HG02840 (cell line): ENCODE measurements at regions not wholly inside any gene's neighbourhood (a gene's known extent, or its start where the extent isn't known, plus 50 kb on each side); places are given as distances from the start of the nearest gene placed in this dataset.

Source experiments
- ATAC-seq: cut with Tn5 transposase; IDR thresholded peaks from one replicate; pipeline ENCODE4 v1.9.1; 2021; ENCODE audit warnings: mild to moderate bottlenecking, moderate library complexity, moderate number of reproducible peaks; ENCODE audit not compliant: unreplicated experiment, low FRiP score

DNA sequence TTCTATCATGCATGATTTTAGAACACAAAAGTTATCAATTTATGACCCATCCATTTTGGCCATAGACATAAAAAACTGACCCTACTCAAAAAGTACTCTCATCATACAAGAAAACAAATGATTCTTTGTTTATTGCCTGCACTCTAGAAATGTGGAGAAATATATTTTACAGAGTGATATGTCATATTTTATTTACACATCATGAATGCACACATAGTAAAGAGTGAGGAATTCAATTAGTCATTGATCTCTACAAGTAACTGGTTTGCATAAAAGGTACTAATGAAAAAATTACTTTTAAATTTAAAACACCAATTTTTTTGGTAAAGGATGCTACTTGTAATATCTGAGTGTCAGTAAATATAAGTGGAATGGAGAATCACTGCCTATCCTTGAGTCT lies 242.5 kb upstream of the FAT4 start:
- no peak for ATAC-seq

DNA sequence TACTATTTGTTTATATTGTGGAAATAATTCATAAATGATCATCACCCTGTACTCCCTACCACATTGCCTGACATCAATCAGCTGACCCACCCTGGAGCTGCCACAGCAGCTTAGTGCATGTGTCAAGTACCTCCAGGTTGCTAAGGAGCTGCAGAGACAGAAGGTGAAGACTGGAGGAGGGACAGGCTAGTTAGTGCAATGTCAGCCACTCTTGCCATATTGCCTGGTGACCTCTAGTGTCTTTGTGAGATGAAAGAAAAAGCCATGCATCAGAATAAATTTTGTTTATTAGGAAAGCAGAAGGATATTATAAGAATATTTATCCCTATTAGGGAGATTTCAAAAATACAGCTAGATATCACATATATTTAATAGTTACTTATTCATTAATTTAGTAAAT lies 243.9 kb upstream of the FAT4 start:
- no peak for ATAC-seq

DNA sequence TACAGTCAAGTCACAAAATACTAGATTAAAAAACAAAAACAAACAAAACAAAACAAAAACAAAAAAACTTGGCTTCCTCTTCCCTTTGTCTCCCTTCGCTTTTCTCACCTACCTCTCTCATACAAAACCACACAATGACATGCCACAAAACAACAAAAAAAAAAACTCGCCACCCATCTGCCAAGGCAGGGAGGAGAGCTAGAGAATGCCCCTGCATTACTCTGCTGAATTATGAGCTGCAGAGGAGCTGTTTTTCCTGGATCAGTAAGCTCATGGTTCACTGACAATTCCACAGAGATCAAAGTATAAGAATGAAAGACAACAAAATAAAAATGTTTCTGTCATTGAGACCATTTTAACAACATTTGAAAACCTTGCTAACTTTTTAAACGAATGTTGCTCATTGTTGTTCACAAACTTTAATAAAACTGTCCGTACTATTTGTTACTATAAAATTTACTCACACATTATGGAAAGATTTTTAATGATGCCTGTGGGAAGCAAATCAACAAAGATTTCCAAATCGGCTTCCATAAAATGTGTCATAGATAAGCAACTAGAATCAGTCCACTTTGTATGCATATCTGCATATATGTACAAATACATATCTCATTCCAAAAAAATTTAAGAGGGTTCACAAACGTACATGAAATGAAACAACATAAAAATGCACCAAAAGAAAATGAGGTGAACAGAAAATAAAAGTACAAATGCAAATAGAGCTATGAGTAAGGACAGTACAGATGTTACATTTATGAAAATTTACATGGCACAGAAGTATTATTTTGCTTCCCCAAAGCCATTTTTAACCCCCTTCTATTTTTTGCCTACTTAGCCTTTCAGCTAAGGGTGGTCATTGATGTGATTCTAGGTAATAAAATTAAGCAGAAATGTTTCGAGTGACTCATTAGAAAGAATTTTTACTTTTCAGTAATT lies 252.4 kb upstream of the FAT4 start:
- ATAC-seq: no peak

DNA sequence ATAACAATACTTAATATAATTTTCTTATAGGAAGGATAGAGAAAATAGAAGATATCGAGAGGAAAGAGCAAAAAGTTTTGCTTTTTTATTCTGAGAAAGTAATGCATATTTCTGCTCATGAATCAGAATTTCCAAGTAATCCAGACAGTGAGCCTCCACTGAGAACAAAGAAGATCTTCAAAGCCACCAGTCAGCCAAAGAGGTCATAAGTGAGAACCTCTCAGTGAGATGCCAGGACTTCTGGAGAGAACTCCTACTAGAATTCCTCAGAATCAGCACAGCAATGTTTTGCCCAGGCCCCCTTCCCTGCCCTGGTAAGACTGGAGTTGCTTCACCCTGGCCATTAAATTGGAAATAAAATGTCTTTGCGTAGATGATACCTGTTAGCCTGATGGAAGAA lies 254.4 kb upstream of the FAT4 start:
- no peak for ATAC-seq

DNA sequence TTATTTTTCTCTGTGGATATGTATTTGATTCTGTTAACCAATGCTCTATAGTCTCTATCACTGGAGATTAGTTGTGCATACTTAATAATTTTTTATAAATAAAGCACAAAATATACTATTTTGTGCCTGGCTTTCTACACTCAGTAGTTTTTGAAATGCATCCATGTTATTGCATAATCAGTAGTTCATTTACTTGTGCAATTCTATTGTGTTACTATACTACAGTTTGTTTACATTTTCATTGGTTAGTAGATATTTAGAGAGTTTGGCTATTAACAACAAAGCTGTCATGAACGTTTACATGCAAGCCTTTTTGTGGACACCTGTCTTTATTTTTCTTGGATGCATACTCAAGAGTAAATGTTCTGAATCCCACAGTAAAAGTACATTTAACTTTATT lies 265.0 kb upstream of the FAT4 start:
- ATAC-seq: no peak

DNA sequence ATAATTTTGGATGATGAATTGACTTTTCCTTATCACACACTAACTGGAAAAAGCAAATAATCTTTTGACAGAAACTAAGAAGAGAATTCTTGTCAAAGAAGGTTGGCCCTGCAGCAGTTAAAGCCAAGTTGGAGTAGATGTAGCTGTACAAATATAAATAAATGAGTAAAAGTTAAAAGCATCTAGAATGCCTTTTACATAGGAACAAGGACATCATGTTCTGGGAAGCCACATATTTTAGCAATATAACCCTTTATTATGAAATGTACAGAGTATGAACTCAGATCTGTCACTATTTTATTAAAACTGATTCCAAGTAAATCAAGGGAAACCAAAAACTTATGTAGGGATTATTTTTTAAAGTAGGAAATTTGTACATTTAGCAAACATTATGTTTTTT lies 269.4 kb upstream of the FAT4 start:
- no peak for ATAC-seq

DNA sequence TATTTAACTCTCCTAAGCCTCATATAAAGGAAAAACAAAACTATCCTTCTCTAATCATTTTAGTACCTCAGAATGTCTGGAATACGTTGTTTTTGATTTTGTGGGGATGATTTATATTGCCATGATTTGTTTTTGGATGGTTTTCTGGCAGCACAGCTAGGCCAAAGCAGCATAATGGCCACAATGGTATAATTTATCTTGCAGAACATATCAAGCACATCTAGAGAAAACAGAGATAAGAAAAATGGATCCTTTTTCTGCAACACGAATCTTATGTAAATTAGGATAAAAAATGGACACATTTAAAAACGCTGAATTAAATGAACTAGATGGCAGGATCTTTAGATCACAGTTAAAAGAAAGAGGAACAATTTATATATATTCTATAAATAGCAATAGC lies 269.9 kb upstream of the FAT4 start:
- ATAC-seq: no peak

DNA sequence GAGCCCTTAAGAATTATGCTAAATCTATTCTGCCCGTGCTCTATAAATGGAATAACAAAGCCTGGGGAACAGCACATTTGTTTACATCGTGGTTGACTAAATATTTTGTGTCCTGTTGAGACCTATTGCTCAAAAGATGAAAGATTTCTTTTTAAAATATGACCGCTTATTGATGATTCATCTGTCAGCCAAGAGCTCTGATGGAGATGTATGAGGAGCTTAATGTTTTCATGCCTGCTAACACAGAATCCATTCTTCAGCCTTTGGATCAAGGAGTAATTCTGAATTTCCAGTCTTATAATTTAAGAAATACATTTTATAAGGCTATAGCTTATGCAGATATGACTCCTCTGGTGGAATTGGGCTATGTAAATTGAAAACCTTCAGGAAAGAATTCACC lies 271.3 kb upstream of the FAT4 start:
- no peak for ATAC-seq

DNA sequence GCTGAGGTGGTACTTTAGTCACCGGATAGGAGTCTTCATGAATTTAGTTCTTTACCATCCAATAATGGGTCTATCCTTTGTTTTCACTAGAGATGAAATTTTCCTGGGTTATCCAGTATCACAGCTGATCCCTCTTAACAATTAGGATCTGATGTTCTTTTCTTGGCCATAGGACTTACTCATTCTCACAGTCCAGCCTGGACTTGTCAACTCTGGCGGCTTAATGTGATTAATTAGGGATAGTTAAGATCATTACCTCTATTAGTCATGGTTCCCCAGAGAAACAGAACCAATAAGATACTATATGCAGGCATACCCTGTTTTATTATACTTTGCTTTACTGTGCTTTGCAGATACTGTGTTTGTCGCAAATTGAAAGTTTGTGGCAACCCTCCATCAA lies 272.7 kb upstream of the FAT4 start:
- ATAC-seq: no peak

DNA sequence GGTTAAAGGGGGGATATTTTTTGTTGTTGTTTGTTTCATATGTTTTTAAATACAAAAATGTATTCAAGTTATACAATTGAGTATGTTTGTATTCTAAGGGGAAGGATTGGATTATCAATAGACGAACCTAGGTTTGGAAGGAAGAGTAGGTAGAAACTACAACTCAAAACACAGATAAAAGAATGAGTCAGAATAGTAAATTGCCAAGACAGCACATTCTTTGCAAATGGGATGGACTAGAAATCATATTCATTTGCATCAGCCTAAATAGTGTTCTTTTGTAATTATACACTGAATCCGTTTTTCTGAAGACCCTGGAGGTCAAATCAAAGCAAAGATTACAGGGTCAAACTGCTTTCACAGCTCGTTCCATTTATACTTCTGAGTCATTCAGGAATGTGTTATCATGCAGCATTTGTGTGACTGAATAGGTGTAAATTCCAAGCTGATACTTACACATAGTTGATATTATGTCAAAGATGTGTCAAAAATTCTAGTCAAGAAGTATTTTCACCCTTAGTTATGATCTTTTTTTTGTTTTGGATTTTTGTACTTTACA lies 273.3 kb upstream of the FAT4 start:
- ATAC-seq: no peak

DNA sequence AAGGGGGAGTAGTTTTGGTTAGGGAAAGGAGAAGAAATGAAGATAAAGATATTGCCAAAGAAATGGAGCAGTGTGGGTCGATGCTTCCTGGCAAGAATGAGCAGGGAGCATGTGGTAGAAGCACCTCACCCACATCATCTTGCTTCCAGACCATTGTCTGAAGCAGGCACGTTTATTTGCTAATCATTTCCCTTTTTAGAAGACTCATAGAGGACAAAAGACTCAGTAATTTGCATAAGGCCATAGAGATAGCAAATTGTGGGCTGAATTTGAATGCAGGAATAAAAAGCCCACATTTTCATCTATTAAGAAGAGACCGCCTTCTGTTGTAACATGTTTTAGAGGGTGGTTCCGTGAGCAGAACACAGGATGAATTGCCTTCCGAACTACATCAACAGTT lies 275.2 kb upstream of the FAT4 start:
- ATAC-seq: no peak

DNA sequence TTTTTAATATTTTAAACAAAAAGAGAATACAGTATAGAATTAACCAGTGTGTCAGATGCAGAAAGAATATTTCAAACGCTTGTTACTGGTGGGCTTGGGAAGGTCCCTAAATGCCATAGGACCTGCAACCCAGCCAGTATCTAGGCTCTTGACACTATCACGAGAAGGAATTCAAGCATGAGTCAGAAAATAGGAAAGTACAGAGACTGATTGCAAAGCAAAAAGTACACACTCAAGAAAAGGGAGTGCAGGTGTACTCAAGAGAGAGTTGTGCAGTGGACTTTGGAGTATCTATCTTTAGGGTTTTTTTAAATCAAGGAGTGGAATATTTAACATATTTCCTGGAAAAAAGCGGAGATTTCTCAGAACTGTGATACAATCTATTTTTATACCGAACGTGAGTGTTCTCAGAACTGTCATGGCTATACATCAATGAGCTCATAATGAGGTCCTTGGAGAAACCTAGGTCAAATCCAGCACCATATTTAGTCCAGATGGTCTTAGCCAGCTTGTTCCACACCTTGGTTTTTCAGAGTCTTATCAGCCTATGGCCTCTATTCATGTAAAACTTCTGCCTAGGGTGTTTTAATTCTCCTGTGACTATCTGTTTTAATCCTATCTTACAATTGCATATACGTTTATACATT lies 291.8 kb upstream of the FAT4 start:
- ATAC-seq: no peak

DNA sequence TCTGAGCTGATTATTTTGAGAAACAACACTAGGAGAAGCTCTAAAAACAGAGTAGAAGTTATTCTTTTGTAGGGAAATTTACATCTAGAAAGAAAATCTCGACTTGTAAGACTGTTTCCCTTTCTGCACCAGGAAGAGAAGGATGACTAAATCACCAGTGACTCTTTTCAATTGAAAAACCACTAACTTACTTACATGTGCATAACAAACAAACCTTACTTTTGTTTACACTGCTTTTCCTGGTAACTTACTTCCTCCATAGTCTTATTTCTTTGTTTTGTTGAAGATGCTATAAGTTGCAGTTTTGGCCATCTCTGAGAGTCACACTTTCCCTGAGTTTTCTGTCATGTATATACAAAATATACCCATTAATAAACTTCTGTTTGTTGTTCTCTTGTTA lies 293.6 kb upstream of the FAT4 start:
- ATAC-seq: no peak

DNA sequence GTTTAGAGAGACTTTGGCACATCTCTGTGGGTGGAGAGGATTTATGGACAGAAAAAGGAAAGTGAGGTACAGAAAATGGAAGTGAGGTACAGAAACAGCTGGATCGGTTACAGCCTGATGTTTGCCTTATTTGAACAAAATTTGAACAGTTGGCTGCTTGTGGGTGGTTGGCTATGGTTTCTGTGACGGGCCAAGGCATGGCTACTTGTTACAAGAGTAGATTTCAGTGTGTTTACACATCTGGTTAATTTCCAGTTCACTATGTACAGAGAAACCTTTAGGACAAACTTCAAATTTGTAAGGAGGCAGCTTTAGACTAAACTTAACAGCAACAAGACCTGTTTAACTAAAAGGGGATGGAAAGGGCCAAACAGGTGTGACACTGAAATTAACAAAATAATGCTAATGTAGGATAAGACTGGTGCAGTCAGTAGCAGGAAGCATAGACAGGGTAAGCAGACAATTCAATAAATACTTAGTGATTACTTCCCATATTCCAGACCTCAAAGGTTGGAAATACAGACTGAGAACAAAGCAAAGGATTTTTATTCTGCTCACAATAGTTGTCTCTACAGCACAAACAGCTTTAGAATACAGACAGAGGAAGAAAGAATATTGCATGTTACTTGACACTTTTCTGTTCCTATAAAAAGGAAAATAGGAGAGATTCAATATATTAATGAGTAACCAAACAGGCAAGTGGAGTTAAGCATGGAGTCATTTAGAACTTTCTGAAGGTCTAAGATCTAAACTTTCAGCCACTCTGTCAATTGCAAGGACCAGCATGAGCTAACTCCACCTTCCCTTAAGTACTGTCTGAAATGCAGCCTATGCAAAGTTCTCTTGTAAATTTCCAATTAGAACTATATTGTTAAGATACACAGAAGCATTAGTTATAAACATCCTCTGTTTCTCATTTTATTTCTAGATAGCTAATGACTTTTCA lies 294.4 kb upstream of the FAT4 start:
- no peak for ATAC-seq

DNA sequence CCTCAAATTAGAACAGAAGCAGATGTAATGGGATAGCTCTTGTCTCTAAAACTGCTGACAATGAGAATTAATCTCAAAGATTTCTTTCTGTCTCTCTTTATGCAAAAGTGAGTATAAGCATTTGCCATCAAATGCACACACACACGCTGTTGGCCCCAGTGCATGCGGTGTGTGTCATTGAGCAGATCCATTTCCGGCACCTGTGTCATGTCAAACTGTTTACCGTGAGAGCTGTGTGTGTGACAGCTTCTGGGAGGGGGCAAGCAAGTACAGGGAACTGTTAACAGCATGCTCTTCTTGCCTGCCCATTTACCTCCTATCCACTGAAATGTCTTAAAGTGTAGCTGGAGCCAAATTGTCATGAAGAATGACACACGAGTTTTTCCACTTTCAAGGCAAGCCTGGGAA lies 297.9 kb upstream of the FAT4 start:
- ATAC-seq: no peak

DNA sequence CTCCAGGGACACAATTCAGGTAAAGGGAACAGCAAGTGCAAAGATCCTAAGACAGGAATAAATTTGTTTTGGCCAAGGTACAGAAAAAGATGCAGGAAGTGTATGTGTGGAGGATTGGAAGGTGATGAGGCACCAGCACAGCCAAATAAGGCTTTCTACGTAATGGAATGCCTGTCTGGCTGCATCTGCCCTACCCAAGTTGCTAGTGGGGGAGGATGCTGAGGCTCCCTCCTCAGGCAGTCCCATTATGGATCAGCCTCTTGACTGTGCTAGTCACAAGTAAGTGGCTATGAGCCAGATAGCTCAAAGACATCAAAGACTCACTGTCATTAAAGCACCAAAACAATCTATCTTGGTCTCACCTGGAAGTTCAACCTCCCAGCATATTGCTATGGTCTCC lies 300.9 kb upstream of the FAT4 start:
- no peak for ATAC-seq

DNA sequence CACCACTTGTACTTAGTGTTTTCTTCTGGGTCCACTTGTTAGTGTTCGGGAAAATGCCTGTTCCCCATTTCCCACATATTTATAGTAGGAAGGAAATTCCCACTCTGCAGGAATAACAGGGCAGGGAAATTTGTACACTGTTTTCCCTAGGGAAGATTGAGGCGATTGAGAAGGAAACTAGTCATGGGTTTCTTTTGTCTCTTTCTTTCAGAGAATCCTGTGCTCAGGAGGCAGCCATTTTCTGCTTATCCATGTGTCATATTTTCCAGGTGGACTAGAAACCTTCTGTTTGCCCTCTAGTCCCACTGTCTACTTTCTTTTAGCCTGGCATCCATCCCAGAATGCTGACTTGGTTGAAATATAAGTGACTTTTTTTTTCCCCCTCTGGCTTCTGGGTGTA lies 299.1 kb upstream of the ANKRD50 start:
- no peak for ATAC-seq

DNA sequence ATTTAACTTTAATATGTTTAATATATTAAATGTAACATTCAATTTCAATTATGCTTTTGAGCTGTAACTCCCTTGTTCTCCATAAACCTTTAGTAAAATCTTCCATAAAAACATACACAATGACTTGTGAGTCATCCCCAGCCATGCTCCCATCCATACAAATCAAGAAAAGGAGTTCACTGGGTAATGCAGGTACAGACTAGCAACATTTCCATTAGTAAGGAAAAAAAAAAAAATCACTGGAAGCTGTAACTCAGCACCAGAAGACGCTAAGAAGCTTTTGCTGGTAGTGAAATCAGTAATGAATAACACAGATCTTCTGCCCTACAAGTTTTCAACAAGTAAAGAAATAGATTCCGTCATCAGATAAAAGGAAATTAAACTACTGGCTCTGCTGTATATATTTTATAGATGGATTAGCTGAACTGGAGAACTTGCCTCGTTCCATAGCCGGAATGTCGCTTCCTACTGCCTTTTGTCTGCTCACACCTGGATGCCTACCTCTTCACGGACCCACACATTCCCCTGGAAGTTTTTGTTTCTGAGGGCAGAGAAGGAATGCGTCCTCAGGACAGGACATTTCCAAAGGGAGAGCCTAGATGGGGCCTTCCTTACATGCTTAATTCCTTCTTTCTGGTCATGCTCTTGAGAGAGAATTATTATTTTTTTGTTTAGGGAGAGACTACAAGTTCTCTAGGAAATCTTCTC lies 298.4 kb upstream of the ANKRD50 start:
- ATAC-seq: no peak

DNA sequence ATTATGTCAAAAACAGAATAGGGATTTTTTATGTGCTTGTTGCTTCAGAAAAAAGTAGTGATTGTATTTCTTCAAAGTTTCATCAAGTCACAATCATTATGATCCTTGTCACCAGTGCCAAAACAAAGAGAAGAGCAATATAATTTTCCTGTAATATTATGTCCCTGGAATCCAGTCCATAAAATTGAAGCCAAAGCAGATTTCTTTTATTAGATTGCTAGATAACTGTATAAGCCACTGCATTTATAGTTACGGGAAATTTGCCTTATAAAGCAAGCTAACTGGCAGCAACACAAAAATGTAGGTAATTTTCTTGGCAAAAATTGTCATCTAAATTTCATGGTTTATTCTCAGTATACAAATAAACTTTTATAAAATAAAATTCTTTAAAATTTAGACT lies 296.1 kb upstream of the ANKRD50 start:
- no peak for ATAC-seq

DNA sequence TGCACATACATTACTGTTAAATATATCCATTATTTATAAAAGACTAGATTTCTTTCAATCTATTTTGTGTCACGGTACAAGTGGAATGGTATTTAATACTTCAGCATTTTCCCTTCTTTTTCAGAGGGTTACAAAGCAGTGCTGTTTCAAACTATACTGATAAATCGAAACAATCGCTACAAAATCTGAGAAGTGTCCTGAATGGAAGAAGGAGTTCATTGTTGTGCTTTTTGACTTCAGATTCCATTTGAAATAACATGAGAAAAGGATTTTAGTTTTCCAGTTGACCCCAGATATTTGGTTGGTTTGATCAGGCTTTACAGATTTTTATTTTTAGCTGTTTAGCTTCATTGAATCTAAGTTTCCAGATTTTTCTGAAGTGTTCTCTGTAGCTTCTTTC lies 292.1 kb upstream of the ANKRD50 start:
- ATAC-seq: no peak
